ENCODE measurements at regions not wholly inside any gene's neighbourhood (a gene's known extent, or its start where the extent isn't known, plus 50 kb on each side); places are given as distances from the start of the nearest gene placed in this dataset.

DNA sequence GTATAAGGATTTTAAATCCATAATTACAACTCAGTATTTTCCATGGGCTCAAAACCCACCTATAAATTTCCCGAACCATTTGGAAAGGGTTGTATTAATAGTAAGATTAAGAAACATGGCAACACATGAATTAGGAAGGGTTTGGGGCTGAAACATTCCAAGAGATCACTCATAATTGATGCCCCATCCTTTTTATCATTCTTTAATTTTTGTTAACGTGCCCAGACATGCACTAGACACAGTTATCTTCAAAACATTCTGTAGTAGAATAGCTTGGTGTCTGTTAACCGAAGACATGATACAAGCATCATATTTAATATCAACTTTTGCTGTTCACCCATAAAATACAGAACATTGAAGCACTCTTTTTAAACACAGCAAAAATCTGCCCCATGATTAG is 106.8 kb upstream of the FRMD6 start:
- H3K79me2 ChIP-seq (ENCODE audit: control insufficient read depth in 1 of 2, insufficient read depth in 2 of 2, low read length in 2 of 2): no peaks in the 10 kb centered on the region
- FAIRE-seq (no peak), DNase-seq (ENCODE audit: low read depth in 1 of 2, low spot score in 2 of 2) (no peak)
- H3K36me3 ChIP-seq (ENCODE audit: control insufficient read depth in 2 of 4, insufficient read depth in 4 of 4, low read length in 3 of 4): no peaks in the 10 kb centered on the region
- H3K4me1 ChIP-seq (replicated peaks in 1 of 4; ENCODE audit: control insufficient read depth in 3 of 4, insufficient read depth in 4 of 4, low read length in 3 of 4): no peaks in the 10 kb centered on the region
- H3K4me3 ChIP-seq (ENCODE audit: extremely low read depth in 1 of 4, insufficient read depth in 2 of 4, low read depth in 3 of 4, low read length in 4 of 4): no peak overlapping the region
- no peak overlapping the region for H3K4ac ChIP-seq (replicated peaks; ENCODE audit: insufficient read length, low read depth, low read length)
- no peaks in the 10 kb centered on the region for H3K23me2 ChIP-seq (ENCODE audit: low read depth, low read length)
- H3K18ac ChIP-seq (ENCODE audit: extremely low read depth, low read length): no peak overlapping the region
- no peak overlapping the region for H3K56ac ChIP-seq (replicated peaks; ENCODE audit: insufficient read length, low read depth, low read length)
- no peaks in the 10 kb centered on the region; a peak in 1 of 4 replicates for H3K9me3 ChIP-seq (ENCODE audit: insufficient read depth in 2 of 2, low read depth in 1 of 2, low read length in 1 of 2)
- no peak overlapping the region for H2BK20ac ChIP-seq (ENCODE audit: low read length)
- WGBS, 2 experiments (ENCODE audit: extremely low coverage in 1 of 2, insufficient coverage in 1 of 2, insufficient read length in 1 of 2, insufficient replicate concordance in 2 of 2, low coverage in 1 of 2, low lambda C conversion rate in 2 of 2, missing lambda C conversion rate in 1 of 2): 86% methylated on average over 3 of the region's 3 CpGs; no CpG with 5 or more reads in 1 of the 2 experiments
- no peak overlapping the region for H4K91ac ChIP-seq (replicated peaks; ENCODE audit: insufficient read length, low read length)
- no peak overlapping the region for H2BK15ac ChIP-seq (ENCODE audit: low read length)
- ChIA-PET CTCF (ENCODE audit: partially characterized antibody) (interaction anchor here (0.7 to 1.3 kb wide), 2 partner anchors 9 to 118 kb away, joined by 3 read pairs; no protein-coding TSS in a partner anchor), POLR2A (ENCODE audit: partially characterized antibody) (no interaction called here)
- H3K79me1 ChIP-seq (ENCODE audit: low read depth, low read length): no peaks in the 10 kb centered on the region
- no peak overlapping the region for H4K8ac ChIP-seq (ENCODE audit: extremely low read depth, insufficient read depth, low read length)
- H2BK5ac ChIP-seq (ENCODE audit: low read depth, low read length): no peak overlapping the region
- H3K4me2 ChIP-seq (ENCODE audit: insufficient read depth in 1 of 2, low read depth in 2 of 2, low read length in 2 of 2): no peak overlapping the region
- no peak overlapping the region for H3K9ac ChIP-seq (replicated peaks in 1 of 4; ENCODE audit: extremely low read depth in 1 of 4, low read depth in 3 of 4, low read length in 3 of 4)
- H4K20me1 ChIP-seq (replicated peaks in 1 of 2; ENCODE audit: control insufficient read depth in 1 of 2, insufficient read depth in 2 of 2, low read length in 2 of 2): no peaks in the 10 kb centered on the region
- H4K5ac ChIP-seq (ENCODE audit: insufficient read length, low read depth, low read length): no peak overlapping the region
- H2BK12ac ChIP-seq (ENCODE audit: low read depth, low read length): no peak overlapping the region
- H2AK5ac ChIP-seq (ENCODE audit: low read depth, low read length): no peak overlapping the region
- no peak overlapping the region for H2AFZ ChIP-seq (ENCODE audit: low read length)
- no peak overlapping the region for H2BK120ac ChIP-seq (replicated peaks; ENCODE audit: low read depth, low read length)
- H3K27me3 ChIP-seq (replicated peaks in 1 of 4; ENCODE audit: control insufficient read depth in 3 of 4, extremely low read depth in 1 of 4, insufficient read depth in 3 of 4, low read length in 3 of 4): no peaks in the 10 kb centered on the region
- no peak overlapping the region for H3K27ac ChIP-seq (ENCODE audit: low read depth, low read length)
- H3K23ac ChIP-seq (ENCODE audit: insufficient read length): no peak overlapping the region
- H3K14ac ChIP-seq (ENCODE audit: insufficient read length): no peak overlapping the region
- TF ChIP-seq CTBP2 (IDR thresholded peaks at IDR 0.05; ENCODE audit: borderline replicate concordance, insufficient read depth, insufficient read length, low read length) (no peak), CBX8 (IDR thresholded peaks at IDR 0.05; ENCODE audit: borderline replicate concordance, low read depth, low read length) (no peak), RBBP5 (IDR thresholded peaks at IDR 0.05; ENCODE audit: borderline replicate concordance, low read depth, low read length) (no peak), SIN3A (conservative IDR thresholded peaks at IDR 0.05 in 1 of 2, IDR thresholded peaks at IDR 0.05 in 1 of 2; ENCODE audit: low read depth in 1 of 2, low read length in 2 of 2) (no peak), BACH1 (IDR thresholded peaks at IDR 0.05; ENCODE audit: low read length) (no peak), CHD1 (IDR thresholded peaks at IDR 0.05; ENCODE audit: low read depth, low read length) (no peak), PHF8 (conservative IDR thresholded peaks at IDR 0.05; ENCODE audit: low read depth, low read length) (no peak), TBP (IDR thresholded peaks at IDR 0.05; ENCODE audit: low read depth, low read length) (no peak), SIRT6 (IDR thresholded peaks at IDR 0.05; ENCODE audit: low read length) (no peak), EZH2 (IDR thresholded peaks at IDR 0.05; ENCODE audit: low read depth, low read length, severe bottlenecking) (no peak), HDAC2 (IDR thresholded peaks at IDR 0.05; ENCODE audit: borderline replicate concordance in 1 of 2, low read depth in 2 of 2, low read length in 2 of 2) (no peak), YY1 (IDR thresholded peaks at IDR 0.05; ENCODE audit: low read depth, low read length) (no peak)
- TF ChIP-seq, protein P1, sequence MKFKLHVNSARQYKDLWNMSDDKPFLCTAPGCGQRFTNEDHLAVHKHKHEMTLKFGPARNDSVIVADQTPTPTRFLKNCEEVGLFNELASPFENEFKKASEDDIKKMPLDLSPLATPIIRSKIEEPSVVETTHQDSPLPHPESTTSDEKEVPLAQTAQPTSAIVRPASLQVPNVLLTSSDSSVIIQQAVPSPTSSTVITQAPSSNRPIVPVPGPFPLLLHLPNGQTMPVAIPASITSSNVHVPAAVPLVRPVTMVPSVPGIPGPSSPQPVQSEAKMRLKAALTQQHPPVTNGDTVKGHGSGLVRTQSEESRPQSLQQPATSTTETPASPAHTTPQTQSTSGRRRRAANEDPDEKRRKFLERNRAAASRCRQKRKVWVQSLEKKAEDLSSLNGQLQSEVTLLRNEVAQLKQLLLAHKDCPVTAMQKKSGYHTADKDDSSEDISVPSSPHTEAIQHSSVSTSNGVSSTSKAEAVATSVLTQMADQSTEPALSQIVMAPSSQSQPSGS (IDR thresholded peaks at IDR 0.05; ENCODE audit: low read length): no peak

Data from H1 (cell line).